Peyer's patch (tissue), 4 donors: ENCODE measurements at regions not wholly inside any gene's neighbourhood (a gene's known extent, or its start where the extent isn't known, plus 50 kb on each side); places are given as distances from the start of the nearest gene placed in this dataset.

Experiments used
- POLR2A ChIP-seq, 2 donors: fragments of 450-650 bp; IDR thresholded peaks; one replicate each; pipeline ENCODE4 v1.5.1; 2017; ENCODE audit warnings: antibody characterized with exemption in 2 of 2, mild to moderate bottlenecking in 2 of 2, moderate library complexity in 2 of 2
- TF ChIP-seq, protein P1 (sequence below), 6 experiments: fragments of 450-650 bp in 4 of 6; fragments of 200-600 bp in 2 of 6; sonication (generic) in 1 of 6; IDR thresholded peaks; one replicate each; pipeline ENCODE4 v1.5.1; 2017 to 2019; ENCODE audit warnings: antibody characterized with exemption in 6 of 6, mild to moderate bottlenecking in 3 of 6, moderate library complexity in 1 of 6

DNA sequence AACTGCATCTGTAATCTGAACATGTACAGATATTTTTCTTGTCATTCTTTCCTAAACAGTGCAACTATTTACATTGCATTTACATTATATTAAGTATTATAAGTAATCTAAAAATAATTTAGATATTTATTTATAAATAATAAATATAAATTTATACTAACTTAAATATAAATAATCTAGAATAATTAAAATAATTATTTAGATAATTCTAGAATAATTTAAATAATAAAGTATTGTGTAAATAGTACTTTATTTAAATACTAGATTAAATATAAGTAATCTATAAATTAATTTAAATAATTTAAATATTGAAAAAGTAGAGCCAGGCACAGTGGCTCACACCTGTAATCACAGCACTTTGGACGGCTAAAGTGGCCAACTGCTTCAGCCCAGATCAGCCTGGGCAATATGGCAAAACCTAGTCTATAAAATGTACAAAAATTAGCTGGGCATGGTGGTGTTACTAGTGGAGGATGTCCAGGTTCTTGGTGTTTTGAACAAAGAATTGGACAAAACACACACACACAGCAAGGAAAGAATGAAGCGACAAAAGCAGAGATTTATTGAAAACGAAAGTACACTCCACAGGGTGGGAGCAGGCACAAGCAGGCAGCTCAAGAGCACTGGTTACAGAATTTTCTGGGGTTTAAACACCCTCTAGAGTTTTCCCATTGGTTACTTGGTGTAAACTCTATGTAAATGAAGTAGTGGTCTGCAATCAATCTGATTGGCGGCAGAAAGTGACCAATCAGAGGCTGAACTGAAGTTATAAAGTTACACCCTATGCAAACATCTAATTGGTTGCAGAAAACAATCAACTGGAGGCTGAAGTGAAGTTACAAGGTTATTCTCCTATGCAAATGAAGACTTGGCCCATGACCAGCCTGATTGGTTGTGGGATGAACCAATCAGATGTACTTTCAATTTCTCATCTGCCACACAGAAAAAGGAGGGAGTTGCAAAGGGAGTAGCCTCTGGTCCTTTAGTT lies 100.2 kb upstream of the SP4 start:
- TF ChIP-seq, protein P1, sequence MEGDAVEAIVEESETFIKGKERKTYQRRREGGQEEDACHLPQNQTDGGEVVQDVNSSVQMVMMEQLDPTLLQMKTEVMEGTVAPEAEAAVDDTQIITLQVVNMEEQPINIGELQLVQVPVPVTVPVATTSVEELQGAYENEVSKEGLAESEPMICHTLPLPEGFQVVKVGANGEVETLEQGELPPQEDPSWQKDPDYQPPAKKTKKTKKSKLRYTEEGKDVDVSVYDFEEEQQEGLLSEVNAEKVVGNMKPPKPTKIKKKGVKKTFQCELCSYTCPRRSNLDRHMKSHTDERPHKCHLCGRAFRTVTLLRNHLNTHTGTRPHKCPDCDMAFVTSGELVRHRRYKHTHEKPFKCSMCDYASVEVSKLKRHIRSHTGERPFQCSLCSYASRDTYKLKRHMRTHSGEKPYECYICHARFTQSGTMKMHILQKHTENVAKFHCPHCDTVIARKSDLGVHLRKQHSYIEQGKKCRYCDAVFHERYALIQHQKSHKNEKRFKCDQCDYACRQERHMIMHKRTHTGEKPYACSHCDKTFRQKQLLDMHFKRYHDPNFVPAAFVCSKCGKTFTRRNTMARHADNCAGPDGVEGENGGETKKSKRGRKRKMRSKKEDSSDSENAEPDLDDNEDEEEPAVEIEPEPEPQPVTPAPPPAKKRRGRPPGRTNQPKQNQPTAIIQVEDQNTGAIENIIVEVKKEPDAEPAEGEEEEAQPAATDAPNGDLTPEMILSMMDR (IDR thresholded peaks at IDR 0.05): no peak
- no peak for TF ChIP-seq POLR2A (IDR thresholded peaks at IDR 0.05)
